GM18861 (cell line): ENCODE measurements at regions not wholly inside any gene's neighbourhood (a gene's known extent, or its start where the extent isn't known, plus 50 kb on each side); places are given as distances from the start of the nearest gene placed in this dataset.

Experiments
- ATAC-seq: cut with Tn5 transposase; IDR thresholded peaks from one replicate; pipeline ENCODE4 v1.9.1; 2021; ENCODE audit not compliant: unreplicated experiment

GRCh38 chr5:144882739-144883283 lies 712.1 kb downstream of the KCTD16 start:
- no peak for ATAC-seq

- ATAC-seq = no peak
Observed at GRCh38 chr5:144880513-144880912, 709.8 kb downstream of the KCTD16 start.

- no peak for ATAC-seq
Observed at GRCh38 chr5:144876990-144877389, 706.3 kb downstream of the KCTD16 start.

GRCh38 chr5:144873076-144873475 lies 702.4 kb downstream of the KCTD16 start:
- ATAC-seq = no peak

GRCh38 chr5:144864118-144864517 lies 693.4 kb downstream of the KCTD16 start:
- ATAC-seq = no peak

- ATAC-seq = no peak
Observed at GRCh38 chr5:144857454-144857853, 686.8 kb downstream of the KCTD16 start.

- no peak for ATAC-seq
Observed at GRCh38 chr5:144844086-144844485, 673.4 kb downstream of the KCTD16 start.

GRCh38 chr5:144832416-144832815 lies 661.7 kb downstream of the KCTD16 start:
- ATAC-seq = no peak

GRCh38 chr5:144831650-144832049 lies 661.0 kb downstream of the KCTD16 start:
- ATAC-seq = no peak

- no peak for ATAC-seq
Observed at GRCh38 chr5:144822503-144822902, 651.8 kb downstream of the KCTD16 start.

GRCh38 chr5:144820278-144820677 lies 649.6 kb downstream of the KCTD16 start:
- no peak for ATAC-seq

GRCh38 chr5:144815131-144815530 lies 644.5 kb downstream of the KCTD16 start:
- no peak for ATAC-seq

- no peak for ATAC-seq
Observed at GRCh38 chr5:144812763-144813162, 642.1 kb downstream of the KCTD16 start.

GRCh38 chr5:144800169-144800568 lies 629.5 kb downstream of the KCTD16 start:
- no peak for ATAC-seq

- no peak for ATAC-seq
Observed at GRCh38 chr5:144798595-144798994, 627.9 kb downstream of the KCTD16 start.

GRCh38 chr5:144794922-144795321 lies 624.2 kb downstream of the KCTD16 start:
- ATAC-seq = no peak

GRCh38 chr5:144788556-144788955 lies 617.9 kb downstream of the KCTD16 start:
- ATAC-seq = no peak

- no peak for ATAC-seq
Observed at GRCh38 chr5:144788046-144788445, 617.4 kb downstream of the KCTD16 start.

GRCh38 chr5:144779368-144779767 lies 608.7 kb downstream of the KCTD16 start:
- ATAC-seq = no peak

- no peak for ATAC-seq
Observed at GRCh38 chr5:144778561-144778960, 607.9 kb downstream of the KCTD16 start.

GRCh38 chr5:144774197-144774596 lies 603.5 kb downstream of the KCTD16 start:
- ATAC-seq = no peak

- no peak for ATAC-seq
Observed at GRCh38 chr5:144773628-144774027, 603.0 kb downstream of the KCTD16 start.

GRCh38 chr5:144771802-144772201 lies 601.1 kb downstream of the KCTD16 start:
- ATAC-seq = no peak

GRCh38 chr5:144742361-144742760 lies 571.7 kb downstream of the KCTD16 start:
- no peak for ATAC-seq
